Kidney tubule cell (primary cell): ENCODE measurements at regions not wholly inside any gene's neighbourhood (a gene's known extent, or its start where the extent isn't known, plus 50 kb on each side); places are given as distances from the start of the nearest gene placed in this dataset.
"Not testable (repeated sequence)": the region's sequence is repeated elsewhere in the genome, so short reads cannot be mapped to it uniquely, and the experiment has no call there.

Experiments used
- DNase-seq: peaks from one replicate; pipeline ENCODE4 v3.0.0-alpha.2; 2018; ENCODE audit warnings: low spot score

DNA sequence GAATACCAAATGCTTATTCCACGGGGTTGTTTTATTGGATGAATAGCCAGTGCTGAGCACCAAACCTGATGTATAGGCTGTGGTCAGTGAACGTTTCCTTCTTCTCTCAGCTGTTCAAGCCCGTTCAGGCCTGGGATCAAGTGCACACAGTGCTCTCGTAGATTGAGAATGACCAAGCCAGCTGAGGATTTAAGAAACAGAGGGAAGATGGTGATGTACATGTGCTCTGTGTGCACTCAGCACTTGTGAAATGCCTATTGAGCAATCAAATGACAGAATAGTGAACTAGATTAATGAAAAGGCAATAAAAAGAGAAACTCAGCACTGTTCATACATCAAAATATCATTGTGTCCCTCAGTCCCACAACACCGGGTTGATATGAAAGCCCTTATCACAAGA lies 302.5 kb downstream of the BMPER start:
- DNase-seq, result no peak

DNA sequence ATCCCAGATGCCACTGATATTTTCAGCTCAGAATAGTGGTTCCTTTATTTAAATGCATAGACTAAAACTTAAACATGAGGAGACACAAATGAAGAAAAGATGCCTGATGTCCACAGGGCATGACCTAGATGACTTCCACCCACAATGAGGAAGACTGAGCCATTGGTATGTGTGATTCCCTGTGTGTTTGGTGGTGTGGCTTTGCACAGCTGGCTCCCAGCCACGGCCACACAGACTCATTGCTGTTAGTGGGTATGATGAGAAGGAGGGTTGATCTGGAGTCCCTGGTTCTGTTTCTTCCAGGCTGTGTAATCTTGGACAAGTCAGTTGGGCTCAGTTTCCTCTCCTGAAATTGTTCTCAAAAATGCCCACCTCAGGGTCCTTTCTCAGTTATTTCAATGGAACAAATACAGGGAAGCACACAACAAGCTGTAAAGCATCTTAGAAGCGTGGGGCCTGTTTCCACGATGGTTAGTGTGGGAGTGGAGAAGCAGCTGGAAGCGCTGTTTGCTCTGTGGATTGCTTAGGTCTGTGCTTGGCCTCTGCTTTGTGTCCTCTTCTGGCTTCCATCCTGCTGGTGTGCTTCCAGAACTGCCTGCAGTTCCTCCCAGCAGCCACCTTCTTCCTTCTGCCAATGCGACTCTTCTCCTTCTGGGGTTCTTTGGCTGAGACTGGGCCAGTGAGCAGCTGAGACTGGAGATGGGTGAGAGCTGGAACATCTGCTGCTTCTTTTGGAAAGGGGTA lies 303.7 kb downstream of the BMPER start:
- DNase-seq, result no peak

DNA sequence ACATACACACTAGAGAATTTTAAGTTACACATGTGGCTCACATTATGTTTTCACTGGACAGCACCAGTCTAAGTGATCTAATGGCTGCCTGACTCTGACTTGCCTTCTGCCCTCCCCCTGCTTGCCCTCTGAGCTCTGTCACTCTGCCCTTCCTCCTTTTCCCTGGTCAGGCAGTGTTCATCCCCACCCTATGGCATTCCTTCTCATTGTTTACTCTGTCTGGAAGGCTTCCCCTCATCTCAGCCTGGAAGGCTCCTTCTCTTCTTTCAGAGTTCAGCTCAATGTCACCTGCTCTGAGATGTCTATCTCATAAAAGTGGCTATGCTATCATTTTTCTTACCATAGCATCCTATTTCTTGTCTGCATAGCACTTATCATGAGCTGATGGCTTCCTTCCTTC lies 305.7 kb downstream of the BMPER start:
- no peak for DNase-seq

DNA sequence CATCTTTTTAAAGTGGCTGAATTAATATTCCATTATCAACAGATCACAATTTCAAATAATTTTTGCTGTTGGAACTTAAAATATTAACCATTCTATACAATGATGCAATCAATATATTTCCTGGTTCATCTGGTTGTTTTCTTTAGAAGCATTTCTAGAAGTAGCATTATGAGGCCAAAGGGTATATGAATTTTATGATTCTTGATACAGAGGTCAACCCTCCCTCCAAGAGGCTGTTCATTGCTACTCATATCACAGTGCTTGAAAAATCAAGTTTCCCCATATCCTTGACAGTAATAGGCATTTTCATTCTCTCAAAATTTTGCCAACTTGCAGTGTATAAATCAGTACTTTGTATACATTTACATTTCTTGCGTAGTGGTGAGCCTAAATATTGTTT lies 312.6 kb downstream of the BMPER start:
- DNase-seq, result no peak

DNA sequence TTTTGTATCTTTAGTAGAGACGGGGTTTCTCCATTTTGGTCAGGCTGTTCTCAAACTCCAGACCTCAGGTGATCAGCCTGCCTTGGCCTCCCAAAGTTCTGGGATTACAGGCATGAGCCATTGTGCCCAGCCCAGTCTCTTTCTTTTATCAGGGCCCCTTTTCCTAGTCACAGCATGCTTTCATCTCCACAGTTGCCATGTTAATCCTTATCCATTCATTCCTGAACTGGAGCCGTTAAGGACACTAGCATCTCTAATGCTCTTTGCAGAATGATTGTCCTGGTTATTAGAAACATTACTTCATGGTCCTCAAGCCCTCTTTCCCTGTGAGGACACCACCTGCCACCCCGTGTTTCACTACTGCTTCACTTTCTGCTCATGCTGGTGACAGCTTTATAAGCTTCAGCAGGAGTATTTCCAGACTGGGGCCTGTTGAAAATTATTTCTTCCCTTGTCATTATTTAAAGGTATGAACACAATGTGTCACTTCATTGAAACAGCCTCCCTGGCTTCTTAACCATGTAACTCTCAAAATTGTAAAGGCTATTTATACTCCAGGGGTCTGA lies 313.9 kb downstream of the BMPER start:
- no peak for DNase-seq

DNA sequence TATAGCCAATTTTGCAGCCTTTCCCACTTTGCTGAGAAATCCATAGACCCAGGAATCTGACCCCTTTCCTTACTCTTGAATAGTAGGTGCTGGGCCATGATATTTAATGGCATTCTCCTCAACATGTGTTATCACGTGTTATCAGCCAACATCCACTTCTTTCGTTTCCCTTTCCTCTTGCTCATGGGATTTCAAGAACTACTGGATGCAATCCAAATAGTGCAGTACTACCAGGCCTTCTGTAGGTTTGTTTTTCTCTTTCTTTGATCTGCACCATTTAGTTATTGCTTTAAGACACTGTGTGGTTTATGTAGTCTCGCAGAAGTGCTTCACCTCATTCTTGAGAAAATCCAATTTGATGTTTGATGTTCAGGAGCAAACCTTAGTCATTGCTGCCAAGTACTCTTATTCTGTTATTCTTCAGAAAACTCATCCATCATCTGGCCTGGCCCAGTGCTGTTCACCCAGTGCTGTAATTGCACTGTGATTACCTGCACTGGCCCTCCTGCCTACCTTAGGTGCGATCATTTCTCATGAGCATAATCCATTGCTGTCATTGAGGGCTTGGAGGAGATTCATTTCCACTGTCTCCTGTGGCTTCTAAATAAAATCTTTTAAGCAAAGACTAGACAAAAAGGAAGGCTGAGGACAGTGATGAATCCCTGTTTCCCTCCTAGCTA lies 315.3 kb downstream of the BMPER start:
- DNase-seq, result no peak

DNA sequence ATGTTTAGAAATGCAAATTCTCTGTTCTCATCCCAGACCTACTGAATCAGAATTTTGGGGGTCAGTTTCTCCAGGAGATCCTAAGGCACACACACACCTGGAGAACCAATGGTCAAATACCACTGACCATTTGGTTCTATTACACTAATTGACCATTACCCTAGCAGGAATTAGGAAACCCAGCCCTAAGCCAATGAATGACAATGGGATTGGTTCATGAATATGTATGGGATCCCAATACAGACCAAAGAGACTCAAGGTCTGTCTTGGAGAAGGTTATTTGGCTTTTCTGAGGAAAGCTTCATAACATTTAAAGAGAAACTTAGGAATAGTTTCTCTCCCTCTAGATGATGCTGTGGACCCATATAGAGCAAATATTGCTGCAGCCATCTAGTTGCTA lies 317.0 kb downstream of the BMPER start:
- DNase-seq, result no peak

DNA sequence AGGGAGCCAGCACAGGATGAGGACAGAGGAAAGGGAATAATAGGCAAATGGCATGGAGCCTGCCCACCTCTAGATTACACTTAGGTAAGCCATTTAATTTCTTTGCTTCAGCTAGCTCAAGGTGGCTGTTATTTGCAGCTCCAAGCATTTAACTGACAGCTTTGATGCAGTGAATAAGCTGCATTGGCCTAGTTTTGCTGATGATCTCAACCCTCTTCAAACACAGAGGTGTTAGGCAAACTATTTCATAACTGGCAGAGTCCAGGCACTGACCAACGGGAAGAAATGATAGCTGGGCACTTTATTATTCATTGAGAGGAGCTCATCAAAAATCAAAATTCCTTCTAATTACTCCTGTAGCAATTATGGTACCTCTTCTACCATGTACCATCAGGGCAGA lies 317.4 kb downstream of the BMPER start:
- no peak for DNase-seq

DNA sequence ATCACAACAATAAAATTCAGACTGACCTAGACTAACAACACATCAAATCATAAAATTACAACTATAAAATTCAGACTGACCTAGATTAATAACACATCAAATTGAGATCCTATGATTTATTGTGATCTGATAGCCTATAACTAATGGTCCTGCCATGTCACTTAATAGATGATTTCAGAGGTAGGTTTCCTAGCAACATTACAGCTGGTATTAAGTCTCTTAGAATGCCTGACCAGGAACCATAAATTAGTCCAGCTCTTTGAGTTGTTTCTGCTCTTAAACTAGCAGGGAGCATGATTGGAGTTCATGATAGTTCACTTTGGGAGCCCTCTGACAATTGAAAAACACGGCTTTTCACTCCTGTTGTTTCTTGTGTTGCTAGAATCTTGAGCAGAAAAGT lies 318.9 kb downstream of the BMPER start:
- no peak for DNase-seq

DNA sequence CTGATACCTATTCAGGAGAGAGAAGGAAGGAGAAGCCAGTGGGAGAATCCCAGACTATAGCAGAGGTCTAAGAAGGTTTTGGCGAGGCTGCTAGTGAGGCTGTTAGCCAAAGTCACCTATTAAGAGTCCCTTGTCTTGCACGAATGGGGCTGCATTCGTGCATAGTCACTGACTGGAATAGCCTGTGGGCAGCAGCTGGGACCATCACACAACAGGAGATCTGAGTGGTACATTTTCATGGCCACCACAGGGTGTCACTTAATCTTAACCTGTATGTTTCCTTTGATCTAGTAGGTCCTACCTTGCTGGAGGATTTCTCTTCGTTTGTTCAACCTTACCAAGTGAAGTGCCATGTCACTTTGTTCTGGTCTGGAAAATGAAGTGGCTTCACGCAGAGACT lies 319.9 kb downstream of the BMPER start:
- no peak for DNase-seq

DNA sequence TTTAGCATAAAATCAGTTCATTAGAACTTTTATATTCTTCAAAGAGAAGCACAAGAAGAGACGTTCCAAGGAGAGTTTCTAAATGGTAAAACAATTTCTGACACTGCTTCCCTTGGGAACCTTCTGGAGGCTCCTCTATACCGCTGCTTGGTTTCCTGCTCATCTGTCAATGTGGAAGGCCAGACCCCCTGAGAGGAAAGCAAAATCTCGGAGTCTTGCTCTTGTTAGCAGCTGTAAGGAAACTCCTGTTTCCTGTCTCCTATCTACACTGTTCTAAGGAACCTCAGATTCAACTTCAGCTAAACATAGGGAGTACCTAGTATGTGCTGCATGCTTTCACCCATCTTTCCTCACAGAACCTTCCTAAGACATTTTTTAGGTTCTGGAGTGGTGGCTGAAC lies 322.2 kb downstream of the BMPER start:
- no peak for DNase-seq

DNA sequence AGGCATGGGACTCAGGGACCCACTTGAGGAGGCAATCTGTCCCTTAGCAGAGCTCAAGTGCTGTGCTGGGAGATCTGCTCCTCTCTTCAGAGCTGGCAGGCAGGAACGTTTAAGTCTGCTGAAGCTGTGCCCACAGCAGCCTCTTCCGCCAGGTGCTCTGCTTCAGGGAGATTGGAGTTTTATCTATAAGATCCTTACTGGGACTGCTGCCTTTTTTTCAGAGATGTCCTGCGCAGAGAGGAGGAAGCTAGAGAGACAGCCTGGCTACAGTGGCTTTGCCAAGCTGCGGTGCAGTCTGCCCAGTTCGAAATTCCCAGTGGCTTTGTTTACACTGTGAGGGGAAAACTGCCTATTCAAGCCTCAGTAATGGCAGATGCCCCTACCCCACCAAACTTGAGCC lies 329.8 kb downstream of the BMPER start:
- not testable (repeated sequence) for DNase-seq

DNA sequence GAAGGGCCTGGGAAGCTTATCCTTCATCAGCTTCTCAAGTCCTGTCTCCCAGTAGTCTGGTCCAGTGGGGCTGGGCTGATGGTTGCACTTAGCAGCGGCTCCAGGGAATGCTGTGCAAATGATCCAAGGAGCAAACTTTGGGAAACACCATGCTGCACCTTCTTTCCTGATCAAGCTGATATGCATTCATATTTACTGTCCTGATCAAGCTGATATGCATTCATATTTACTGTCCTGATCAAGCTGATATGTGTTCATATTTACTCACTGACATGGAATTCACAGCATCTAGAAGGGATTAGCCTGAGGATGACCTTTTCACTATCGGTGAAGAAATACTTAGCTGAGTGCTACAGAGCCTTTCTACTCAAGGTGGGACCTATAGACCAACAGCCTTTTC lies 330.7 kb downstream of the BMPER start:
- no peak for DNase-seq

DNA sequence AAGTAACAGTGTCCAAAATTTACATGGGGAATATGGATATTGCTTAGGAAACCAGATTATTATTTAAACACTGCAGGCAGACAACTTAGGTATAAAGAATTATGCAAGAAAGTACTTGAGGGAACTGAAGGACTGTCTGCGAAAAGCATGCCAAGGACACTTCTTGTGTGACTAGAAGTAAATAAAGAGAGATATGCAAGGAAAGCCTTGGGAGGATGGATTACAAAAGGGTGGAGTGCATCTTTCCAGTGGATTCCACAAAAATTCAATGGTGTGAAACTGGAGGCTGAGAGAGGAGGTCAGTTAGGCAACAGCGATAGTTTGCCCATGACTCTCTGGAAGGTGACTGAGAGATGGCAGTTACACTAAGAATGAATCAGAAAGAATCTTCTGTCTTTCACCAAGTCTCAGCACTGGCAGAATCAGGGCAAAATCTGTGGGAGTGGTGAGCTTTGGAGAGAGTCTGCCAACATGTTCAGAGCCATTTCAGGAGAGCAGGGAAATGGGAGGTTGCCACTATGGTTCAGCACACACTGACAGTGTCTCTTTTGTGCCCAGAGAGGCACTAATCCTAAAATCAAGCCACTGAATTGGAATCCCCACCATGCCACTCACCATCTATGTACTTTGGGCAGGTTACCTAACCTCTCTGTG lies 331.6 kb downstream of the BMPER start:
- DNase-seq, result no peak

DNA sequence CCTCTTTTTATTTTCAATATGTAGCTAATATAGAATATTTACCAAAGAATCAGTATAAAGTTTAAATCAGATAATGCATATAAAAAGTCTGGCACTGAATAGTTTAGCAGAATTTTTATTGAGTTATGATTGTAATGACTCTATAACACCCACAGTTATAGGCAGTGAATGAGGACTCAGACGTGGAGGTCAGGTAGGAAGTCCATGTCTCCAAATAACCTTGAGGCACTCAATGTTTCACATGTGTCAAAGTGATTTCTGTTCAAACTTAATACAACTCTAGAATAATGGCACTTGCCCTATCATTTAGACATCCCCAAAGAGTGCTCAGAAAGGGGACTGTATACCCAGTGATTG lies 332.1 kb downstream of the BMPER start:
- no peak for DNase-seq

DNA sequence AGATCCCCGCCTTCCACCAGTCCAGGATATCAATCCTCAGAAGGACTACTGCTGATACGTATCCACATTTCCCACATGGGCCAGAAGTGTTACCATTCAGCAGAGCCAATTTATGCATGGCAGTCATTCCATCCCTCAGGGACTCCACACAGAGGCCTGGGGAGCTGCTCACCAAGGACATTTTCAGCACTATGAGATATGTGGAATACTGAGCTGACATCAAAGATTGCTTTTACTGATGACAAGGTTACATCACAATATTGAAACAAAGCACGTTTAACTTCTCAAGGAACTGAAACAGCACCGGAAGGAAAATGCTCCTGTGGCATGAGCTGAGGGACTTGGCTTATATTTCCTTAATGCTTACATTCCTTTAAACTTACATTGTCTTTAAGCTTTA lies 335.1 kb downstream of the BMPER start:
- DNase-seq, result no peak

DNA sequence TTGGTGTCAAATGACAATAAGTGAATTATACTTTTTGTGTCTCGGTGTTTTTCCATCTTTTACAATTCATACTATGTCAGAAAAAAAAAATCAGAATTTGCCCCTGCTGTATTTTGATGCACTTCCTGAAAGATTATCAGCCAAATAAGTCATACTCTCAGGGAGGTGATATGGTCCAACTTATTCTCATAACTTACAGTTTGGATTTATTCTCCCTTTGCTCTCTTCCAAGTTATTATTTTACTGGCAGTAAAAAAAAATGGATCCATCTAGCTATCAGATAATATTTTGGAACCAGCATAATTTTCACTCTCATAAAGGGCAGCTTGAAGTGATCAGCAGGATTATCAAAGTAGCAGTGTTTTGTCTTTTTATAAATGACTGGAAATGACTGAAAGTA lies 337.1 kb downstream of the BMPER start:
- DNase-seq, result no peak

DNA sequence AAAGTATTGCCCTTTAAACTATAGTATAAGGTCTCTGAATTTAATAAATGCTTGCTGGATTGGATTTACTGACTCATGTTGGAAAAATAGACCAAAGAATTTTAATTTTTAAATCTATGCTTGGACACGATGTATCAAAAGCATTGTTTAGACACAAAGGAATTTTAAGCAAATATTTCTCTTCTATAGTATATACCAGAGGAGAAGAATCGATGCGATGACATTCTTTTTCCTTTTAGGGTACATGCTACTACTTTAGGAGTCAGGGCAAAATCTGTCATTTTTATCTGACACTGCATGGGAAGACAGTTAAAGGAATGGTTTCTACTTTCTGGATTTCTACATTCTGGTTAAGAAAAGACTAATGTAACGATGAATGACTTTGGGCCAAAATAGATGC lies 339.9 kb downstream of the BMPER start:
- no peak for DNase-seq

DNA sequence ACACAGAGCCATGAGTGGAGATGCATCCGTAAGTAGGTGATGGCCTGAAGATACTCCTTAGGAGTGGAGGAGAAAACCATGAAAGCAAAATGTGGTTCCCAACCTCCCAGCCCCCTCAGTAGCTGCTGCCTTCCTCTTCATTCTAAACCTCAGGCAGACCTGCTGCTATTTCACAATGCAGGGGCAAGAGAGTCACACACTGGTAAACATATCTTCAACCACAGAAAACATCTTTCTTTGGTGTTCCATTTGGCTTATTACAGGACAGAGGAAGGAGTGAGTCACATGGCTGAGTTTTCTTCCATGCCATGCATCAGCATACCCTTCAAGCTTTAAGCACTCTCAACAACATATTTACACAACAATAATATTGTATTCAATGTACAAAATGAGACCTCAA lies 342.1 kb downstream of the BMPER start:
- DNase-seq, result peak; percentile 73

DNA sequence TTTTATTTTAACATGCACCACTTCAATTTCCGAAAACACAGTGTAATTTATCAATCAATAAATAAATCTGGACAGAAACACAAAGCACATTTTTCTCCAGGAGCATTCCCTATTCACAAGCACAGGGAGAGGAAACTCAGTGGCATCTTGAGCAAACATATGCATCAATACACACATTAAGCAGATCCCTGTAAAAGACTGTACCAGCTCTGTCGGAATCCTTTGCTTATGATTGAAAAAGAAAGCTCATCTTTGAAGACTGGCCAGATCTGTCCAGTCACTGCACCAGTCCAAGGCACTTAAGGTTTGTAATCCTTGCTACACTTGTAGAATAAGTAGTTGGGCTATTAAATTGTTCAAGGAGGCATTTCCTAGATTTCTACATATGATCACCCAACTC lies 343.9 kb downstream of the BMPER start:
- DNase-seq, result no peak

DNA sequence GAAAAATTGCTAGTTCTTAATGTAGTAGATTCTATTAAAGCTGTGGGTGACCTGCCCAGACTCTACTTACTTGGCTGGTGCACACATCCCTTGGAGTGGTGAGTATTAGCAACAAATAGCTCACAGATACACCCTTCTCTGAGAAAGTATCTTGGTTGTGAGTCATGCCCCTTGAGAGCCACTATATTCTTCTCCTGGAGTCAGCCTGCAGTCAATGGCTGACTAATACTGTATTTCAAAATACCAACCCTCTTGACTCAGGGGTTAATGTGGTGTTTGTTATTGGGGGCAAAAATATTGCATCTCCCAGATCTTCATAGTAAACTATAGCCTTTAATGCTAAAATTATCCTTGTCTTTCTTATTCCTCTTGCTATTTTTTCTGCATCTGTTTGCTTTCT lies 354.9 kb downstream of the BMPER start:
- DNase-seq, result peak; percentile 89

DNA sequence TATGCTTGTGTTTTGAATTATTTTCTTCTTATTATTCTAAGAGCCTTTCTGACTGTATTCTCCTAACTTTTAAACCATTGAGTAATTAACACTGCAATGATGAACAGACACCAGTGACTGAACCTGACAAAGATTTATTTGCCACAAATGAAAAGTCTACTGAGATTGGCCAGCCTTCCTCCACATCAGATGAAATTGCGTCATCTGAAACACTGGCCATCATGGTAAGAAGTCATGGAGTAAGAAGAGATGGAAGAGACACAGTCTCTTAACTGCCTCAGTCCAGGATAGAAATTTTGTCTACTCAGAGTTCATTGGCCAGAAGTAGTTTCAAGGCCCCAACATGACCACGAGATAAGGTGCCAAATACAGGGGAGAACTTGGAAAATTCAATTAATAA lies 357.8 kb downstream of the BMPER start:
- DNase-seq, result no peak

DNA sequence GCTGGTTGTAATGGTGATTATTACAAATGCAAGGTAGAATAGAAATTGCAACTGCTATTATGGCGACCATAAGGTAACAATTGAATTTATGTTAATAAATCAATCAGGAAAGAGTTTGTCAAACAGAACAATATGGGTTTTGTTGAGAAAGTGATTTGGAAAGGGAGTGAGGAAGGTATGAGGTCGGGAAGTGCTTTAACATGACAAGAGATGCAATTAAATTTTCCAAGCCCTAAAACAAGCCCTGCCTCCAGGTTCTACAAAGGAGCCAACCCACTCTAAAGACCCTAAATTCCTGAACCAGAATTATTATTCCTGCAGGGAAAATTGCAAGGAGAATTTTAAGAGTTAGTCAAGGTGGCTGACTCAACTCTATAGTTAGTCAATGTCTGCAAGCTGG lies 363.7 kb downstream of the BMPER start:
- DNase-seq, result no peak
